AG09309 (cell line): ENCODE measurements at regions not wholly inside any gene's neighbourhood (a gene's known extent, or its start where the extent isn't known, plus 50 kb on each side); places are given as distances from the start of the nearest gene placed in this dataset.

Source experiments
- DNase-seq: peaks from one replicate; pipeline ENCODE4 v3.0.0-alpha.2; 2010; ENCODE audit warnings: low read depth
- H3K4me3 ChIP-seq: 2 replicates; pipeline ENCODE4 v1.5.1; 2011; ENCODE audit warnings: mild to moderate bottlenecking, low read depth, low read length, moderate library complexity; ENCODE audit not compliant: control insufficient read depth
- CTCF ChIP-seq: IDR thresholded peaks from 2 replicates; pipeline ENCODE4 v1.5.1; 2011; ENCODE audit warnings: mild to moderate bottlenecking, low read depth, low read length, inconsistent platforms; ENCODE audit not compliant: insufficient read depth, control insufficient read depth; ENCODE audit errors: missing control alignments

- DNase-seq = no peak
- TF ChIP-seq CTCF = no peak
- no peak overlapping the region for H3K4me3 ChIP-seq
These were observed 63.2 kb upstream of the SYNDIG1 start for GRCh38 chr20:24406251-24406650.

- no peak overlapping the region for H3K4me3 ChIP-seq
- no peak for TF ChIP-seq CTCF
- no peak for DNase-seq
These were observed 63.6 kb upstream of the SYNDIG1 start for GRCh38 chr20:24405810-24406209.

GRCh38 chr20:24403406-24403805 lies 66.0 kb upstream of the SYNDIG1 start:
- H3K4me3 ChIP-seq = no peak overlapping the region
- no peak for TF ChIP-seq CTCF
- DNase-seq = no peak

- no peak for TF ChIP-seq CTCF
- H3K4me3 ChIP-seq = no peak overlapping the region
- no peak for DNase-seq
These were observed 67.2 kb upstream of the SYNDIG1 start for GRCh38 chr20:24402188-24402587.

- TF ChIP-seq CTCF = no peak
- DNase-seq = no peak
- H3K4me3 ChIP-seq = no peak overlapping the region
These were observed 74.3 kb upstream of the SYNDIG1 start for GRCh38 chr20:24395151-24395550.

GRCh38 chr20:24393903-24394302 lies 75.5 kb upstream of the SYNDIG1 start:
- no peak overlapping the region for H3K4me3 ChIP-seq
- no peak for TF ChIP-seq CTCF
- DNase-seq = no peak

DNA sequence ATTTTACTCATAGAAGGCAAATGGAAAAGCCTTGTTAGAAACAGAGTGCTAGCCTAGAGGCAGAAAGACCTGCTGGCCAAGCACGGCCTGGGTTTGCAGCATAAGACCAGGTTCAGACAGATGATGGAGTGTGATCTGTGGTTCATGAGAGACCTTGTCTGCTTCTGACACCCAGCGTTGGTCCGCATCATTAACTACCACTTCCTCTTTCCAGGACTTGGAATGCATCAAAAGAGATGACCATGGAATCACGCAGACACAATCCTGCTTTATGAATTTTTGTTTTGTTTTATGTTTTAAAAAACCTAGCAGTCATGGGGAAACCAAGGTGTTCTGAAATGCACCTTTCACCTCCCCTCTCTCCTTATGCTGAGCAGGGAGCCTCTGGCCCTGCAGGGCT lies 76.8 kb upstream of the SYNDIG1 start:
- TF ChIP-seq CTCF = no peak
- H3K4me3 ChIP-seq = no peak overlapping the region
- no peak for DNase-seq
